KG1 (cell line): ENCODE measurements at regions not wholly inside any gene's neighbourhood (a gene's known extent, or its start where the extent isn't known, plus 50 kb on each side); places are given as distances from the start of the nearest gene placed in this dataset.

Experiments
- DNase-seq: peaks from one replicate; lab custom pipeline; 2025; lab: John Stamatoyannopoulos, UW

DNA sequence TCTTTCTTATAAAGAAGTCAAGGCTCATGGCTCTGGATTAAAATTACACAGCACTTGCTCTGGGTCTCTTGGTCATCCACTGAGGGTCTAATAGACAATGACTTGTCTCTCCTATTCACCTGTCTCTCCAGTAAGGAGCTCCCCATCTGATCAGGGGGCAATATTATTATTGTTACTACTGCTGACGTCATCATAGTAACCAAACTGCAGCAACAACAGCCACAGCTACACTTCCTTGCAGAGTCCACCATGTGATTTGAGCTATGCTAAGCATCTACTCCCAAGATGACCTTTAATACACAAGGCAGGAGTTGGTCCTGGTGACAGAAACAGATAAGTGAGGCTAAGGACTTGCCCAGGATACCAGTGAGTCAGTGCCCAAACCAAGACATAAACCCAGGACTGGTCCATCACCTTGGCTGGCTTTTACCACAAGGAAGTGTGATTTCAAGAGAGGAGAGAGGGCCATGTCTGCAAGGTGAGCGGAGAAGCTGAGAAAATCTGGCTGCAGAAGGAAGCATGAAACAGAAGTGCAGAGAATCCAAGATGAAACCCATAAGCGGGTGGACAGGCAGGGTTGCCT, 602.5 kb downstream of the PTPRU start:
- no peak for DNase-seq

DNA sequence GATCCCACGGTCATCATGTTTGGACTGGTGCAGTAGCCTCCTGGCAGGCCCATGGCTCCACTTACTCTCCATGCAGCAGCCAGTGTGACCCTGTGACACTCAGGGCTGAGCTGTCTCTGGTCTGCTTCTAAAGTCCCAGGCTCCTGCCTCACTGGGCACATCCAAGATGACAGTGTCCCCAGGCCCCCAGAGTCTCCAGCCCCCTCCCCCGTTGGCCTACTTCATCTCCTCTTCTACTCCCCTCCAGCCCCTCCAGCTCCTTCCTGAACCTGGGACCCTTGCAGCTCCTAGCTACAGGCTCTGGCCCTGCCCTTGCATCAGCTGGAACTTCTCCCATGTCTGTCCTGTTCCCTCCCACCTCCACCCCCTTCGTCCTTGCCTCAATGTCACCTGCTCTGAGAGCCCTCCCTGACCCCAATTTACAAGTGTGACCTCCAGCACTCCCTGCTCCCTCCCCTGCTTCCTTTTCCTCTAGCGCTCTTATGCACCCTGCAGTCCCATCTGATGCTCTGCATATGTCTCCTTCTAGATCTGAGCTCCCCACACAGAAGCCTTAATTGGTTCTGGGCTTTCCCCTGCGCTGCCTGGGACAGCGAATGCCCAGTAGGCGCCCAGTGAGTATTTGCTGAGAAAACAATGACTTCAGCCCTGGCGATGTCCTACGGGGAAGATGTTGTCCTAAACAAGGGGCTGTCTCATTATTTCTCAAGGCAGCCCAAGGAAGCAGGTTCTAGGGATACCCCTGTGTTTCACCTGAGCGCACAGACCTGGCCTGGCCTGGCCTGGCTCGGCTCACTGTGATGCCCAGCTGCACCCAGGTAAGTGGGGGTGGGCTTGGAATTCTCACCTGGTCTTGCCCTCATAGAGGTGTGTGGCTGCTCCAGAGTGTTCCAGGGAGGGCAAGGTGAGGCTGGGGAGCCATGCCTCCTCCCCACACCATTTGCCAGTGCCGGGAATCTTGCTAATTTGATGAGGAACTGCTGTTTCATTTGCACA, 600.6 kb downstream of the PTPRU start:
- no peak for DNase-seq

DNA sequence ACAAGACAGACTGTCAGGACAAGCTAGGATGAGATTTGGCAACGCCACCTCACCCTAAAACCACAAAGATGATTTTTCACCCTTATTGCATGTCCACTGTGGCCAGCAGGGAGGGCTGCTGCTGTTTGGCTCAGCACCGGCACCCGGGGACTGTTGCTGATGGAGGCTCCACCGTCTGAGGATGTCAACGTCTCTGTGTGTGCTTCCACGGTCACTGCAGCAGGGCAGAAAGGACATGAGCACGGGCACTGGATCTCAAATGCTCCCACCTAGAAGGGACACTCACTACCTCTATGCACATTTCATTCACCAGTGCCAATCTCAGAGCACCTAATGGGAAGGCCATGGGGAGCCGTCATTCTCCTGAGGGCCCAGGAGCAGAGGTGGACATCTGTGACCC, 599.6 kb downstream of the PTPRU start:
- no peak for DNase-seq

DNA sequence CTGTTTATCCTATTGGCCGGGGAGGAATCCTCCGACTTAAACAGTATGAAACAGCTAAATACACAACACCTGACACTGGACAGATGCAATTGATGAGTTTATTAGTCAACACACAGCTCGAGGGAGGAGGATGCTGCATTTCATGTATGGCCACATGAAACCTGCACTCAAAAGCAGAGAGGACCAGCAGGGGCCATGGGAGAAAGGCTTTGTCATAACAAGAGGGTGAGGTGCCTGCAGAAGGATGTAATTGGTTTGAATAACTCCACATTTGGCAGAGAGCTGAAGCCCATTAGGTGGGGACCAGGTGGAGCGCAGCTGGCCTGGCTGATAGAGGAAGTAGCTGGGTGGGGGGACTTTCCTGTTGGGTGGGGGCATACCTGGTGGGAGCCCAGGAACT, 599.1 kb downstream of the PTPRU start:
- no peak for DNase-seq

DNA sequence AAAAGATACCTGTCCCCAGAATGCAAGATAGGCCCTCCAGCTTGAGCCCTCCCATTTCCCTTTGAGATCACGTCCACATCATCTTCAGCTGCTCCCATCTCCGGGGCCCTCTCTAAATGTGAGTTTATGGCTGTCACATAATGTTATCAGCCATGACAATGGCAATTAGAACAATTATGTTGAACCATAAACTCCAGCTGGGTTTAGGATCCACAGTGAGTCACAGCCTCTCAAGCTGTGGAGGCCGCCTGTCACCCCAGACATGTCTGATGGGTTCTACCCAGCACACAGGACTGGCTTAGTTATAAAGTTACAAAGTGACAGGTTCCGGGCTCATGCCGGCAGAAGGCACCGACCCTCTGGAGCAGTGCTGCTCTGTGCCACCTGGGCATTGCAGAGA, 597.3 kb downstream of the PTPRU start:
- no peak for DNase-seq

DNA sequence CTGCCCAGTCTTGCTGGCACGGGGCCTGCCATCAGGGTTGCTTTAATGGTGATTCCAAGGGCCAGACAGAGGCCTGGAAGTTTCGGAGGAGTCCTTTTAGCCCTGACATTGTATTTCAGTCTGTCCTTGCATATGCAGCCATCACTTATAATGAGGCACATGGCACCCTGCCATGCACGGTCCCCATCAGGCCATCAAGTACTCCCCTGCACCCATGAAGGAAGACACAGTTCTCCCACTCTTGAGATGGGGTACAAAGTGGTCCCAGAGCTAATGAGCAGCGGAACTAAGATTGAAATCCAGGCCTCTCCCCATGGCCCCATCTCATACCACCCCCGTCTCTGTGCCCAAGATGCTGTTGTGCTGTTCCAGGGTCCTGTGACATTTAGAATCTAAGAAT, 596.6 kb downstream of the PTPRU start:
- no peak for DNase-seq

DNA sequence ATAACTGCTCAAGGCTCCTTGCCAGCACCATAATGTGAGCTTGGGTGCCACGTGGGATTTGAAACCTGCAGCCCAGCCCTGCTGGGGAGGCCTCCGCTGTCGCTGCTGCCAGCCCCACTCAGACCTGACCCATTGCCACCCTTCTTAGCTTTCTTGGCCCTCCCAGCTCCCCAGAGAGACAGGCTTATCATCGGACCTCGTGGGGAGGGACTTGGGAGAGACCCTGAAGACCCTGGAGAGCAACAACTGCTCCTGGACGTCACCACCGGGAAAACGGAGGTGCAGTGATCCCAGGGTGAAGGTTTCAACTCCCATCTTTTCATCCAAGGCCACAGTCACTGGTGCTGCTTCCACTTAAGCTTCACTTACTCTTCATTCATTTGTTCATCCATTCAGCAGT, 596.1 kb downstream of the PTPRU start:
- no peak for DNase-seq

DNA sequence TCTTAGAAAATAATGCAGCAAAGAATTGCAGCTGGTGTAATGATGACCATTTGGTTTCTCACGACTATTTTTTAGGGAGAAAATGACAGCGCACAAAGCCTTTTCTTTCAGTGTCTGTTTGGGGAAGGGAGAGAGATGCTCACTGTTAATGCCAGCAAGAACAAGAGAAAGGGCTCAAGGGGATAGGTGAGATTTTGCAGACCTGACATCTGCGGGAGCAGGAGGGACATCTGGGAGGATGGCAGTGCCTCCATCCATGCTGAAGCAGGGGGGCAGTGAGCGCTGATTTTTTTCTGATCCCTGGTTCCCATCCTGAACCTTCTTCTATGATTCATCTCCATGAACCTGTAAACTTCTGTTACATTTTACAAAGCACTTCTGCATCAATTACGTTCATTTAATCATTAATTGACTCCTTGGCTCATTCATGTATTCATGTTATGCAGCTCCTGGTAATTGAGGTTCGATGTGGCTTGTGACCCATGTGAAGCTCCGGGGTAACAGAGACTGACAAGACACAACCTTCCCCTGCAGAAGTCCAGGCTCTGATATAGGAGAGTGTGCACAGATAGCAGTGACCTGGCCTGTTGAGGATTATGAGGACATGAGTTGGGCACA, 595.3 kb downstream of the PTPRU start:
- no peak for DNase-seq

DNA sequence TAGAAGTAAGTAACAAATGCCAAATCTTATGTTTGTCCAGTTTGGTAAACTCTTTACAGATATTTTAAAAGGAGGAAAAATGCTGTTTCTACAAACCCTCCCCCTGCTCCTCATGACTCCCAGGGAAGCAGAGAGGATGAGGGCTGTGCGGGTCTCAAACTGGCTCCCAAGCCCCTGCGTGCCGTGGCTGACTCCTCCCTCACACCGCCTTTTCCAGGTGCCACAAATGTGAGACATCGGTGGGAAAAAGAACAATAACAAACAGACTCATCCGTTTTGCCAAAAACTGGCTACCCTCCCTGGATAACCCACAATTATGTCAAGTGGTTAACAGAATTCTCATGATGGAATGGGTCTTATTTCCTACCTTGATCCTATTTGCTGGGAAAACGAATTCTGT, 594.6 kb downstream of the PTPRU start:
- no peak for DNase-seq

DNA sequence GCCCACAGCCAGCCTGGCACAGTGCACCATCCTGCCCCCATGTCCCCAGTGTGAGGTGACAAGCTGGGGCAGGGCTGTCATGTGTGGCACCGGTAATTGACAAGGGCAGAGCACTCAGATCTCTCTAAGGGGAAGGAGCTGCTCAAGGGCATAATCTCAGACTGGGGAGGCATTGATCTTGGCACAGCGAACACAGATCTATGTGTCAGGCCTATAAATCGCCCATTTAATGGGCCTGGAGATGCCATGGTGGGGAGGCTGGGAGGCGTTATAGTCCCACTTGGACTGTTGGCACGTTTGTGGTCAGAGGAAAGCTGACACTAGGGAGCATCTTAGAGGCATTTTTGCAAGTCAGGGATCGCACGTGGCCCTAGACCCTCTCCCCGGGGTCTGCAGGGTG, 594.1 kb downstream of the PTPRU start:
- no peak for DNase-seq

DNA sequence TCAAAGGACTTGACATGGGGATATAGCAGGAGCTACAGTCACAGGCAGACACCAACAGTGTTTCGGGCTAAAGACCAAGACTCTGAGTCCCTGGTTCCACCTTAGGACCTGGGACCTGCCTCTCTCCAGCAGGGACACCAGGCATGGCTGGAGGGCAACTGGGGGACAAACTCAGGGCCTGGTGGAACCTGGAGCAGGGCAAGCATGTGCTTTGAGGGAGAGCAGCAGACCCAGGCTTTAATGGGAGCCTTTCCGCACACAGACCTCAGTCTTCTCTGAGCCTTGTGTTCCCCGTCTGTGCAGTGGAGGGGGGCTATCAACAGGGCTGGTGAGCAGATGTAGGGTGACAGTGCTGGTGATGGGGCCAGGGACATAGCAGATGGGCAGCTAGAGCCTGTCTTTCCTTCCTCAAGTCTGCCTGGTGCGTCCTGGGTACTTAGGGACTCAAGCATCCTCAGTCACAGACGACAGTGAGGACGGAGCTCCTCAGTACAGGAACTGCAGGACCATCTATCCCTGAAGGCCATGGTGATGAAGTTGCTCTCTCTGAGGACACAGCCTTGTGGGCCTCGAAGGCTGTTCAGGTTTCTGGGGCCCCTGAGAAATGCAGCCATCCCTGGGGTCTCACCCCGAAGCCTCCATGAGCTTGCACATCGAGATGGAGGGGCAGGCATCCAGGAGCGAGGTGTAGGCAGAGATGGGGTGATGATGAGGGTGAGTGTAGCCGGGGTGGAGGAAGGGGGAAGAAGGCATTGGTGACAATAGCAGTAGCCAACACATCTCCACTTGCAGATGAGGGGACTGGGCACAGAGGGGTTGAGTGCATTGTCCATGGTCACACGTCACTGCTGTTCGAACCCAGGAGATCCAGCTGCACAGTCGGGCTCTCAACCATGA, 593.4 kb downstream of the PTPRU start:
- no peak for DNase-seq

DNA sequence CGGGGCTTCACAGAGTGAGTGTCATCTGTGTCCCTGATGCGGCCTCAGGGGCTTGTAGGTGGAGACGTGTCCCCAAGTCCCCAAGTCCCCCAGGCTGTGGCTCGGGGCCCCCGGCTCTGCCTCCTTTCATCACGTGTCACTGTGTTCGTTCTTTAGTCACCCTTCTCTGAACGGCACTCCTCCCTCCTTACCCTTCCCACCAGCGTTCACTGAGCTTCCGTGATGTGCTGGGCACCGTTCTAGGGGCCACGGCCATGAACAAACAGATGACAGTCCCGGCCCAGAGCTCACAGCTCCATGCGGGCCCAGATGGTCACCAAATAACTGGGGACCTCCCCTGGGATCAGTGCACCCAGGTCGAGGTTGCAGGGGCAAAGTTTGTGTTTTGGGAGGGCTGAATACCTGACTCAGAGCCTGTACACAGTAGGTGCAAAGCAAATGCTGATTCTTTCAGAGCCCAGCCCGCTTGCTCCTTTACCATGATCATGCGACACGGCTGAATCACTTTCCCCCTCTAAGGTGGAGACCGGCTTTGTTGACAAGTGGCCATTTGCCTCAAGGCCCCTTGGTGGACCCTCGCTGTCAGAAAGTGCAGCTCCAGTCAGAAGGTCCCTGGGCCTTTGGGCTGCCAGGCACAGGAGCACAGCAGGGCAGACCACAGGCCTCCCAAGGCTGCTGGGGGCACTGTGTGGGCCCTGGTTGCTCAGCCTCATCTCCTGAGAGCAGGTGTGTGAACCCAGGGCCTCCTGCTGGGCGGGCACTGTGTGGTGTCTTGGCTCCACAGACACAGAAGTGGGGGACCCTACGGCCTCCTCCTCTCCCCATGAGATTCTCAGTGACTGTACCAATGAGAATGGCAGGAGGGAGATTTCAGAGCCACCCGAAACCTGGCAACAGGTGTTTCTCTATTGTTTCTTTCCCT, 592.5 kb downstream of the PTPRU start:
- no peak for DNase-seq

DNA sequence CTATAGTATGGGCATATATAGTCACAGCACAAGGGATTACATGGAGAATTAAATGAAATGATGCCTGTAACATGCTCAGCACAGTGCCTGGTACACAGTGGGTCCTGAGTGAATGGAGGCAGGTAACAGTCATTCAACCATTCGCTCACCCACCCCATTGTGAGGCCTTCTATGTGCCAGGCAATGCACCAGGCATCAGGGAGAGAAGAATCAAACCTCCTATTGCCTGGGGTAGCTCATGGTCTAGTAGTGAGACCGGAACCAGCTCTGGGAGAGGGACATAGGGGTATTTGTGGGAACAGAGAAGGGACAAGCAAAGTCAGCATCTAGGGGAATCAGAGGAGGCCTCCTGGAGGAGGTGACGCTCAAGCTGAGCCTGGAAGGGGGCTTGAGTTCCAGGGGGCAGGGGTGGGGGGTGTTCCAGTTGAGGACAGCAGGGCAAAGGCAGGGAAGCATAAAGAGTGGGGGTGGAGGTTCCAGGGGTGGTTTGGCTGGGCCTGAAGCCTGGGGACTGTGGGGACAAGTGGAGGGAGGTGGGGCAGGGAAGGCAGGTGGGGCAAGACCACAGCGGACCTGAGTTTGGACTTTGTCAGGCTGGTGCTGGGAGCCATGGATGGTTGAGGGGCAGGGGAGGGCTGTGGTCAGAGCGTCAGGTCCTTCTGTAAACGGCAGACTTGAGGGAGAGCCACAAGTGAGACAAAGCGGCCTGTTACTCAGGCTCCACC, 591.6 kb downstream of the PTPRU start:
- DNase-seq, result no peak

DNA sequence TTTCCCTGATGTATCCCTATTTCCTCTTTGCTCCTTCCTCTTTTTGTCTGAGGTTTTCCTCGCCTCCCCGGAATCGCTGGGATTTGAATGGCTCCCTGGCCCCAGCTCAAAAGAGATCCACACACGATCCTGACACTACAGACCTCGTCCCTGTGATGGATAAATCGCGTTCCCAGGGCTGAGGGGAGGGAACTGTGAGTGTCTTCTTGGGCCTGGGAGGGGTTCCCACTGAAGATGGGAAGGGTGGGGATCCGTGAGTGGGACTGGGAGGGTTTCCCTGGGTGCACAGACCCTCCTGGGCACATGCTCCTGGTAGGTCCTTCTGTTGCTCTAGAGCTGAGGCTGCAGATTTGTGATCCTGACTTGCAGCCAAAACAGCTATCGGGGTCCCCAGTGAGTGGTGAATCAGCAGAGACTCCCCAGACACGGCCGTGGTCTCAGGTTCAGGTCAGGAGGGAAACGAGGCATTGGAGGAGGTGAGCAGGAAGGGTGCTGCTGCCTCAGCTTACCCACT, 591.0 kb downstream of the PTPRU start:
- DNase-seq, result no peak

DNA sequence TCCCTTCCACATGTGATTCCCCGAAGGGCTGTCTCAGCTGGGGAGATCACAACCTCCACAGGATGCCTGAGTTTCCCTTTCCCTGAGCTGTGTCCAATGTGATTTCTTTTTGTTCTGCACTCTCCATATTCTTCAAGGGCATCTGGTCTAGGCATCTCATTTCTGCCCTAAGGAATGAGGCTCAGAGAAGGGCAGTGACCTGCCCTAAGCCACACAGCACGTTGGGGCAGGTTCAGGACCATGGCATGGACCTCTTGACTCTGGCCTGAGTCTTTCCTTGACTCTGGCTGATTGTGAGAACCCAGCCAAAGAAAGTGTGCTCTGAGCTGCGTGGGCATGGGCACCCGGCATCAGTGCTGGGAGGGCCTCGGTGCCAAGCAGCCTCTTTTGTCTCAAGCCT, 590.3 kb downstream of the PTPRU start:
- DNase-seq, result no peak

DNA sequence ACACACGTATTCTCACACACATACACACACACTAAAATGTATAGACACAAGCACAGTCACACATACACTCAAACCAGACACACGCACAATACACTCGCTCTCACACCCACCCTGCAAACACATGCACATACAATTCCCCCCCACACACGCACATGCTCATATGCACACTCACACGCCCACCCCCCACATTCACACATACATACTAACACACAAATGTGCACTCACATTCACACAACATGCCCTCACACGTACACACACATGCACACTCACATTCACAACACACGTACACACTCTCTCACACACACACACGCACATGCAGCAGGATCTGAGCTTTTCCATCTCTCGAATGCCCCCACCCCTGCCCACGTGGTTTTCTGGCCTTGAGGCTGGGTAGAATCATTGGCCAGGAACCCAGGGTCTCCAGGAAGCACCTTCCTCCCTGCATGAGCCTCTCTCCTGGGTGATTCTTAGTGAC, 589.7 kb downstream of the PTPRU start:
- DNase-seq, result no peak

DNA sequence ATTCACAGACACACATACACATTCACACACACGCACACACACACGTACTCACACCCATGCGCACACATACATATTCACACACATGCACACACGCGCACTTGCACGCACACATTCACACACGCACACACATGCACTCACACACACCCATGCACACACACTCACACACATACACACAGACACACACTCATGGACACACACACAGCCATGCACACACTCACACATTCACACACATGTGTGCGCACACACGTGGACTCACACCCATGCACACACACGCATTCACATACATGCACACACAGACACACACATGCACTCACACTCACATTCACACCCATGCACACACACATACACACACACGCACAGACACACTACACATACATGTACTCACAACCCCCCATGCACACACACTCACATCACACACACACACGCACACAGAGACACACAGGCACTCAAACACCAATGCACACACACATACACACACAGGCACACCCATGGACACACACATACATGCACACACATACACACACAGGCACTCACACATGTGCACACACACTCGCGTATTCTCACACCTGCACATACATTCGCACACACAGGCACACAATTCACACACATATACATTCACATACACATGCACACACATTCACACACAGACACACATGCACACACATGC, 589.1 kb downstream of the PTPRU start:
- no peak for DNase-seq

DNA sequence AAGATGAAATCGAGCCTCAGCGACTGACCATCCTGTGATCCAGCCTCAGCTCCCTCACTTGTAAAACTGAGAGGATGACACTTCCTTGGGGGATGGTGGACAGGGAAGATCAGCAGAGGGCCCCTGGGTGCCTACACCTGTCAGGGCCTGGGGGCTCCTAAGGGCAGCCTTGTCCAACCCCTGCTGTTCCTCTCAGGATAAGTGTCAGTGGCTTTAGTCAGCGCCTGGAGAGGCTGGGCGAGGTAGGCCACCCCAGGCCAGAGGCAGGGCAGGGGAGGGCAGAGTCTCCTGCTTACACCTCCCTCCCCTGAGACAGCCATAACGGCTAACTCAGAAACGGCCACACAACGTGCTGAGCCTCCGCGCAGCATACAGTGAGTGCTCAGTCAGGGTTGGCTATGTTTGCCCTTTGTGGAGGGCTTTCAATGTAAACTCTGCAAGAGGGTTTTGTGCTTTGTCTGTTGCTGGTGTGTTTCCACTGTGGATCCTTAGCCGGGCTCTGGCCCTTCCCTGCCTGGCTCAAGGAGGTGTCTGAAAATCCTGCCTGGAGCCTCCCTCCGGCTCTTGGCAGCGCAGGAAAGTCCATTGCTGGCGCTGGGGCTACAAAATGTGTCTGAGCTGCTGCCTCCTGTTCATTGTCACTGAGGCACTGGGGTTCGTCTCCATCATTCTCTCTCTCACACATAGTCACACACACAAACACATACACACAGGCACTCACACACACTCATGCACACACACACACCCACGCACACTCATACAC, 588.4 kb downstream of the PTPRU start:
- no peak for DNase-seq

DNA sequence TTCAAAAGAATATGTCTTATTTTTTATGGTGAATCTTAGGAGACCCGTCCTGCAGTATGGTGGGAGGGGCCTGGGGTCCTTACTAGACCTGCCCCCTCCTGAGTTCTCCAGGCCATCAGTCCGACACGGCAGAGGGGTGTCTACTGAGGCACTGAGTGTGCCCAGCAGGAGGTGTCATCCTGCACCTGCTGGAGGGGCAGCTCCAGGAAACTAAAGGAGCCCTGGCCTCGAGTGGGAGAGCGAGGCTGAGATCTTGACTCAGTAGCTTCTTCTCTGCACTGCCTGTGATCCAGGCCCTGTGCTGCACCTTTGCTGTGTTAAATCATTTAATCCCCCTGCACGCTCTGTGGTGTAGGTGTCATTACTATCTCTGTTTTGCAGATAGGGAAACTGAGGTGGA, 587.7 kb downstream of the PTPRU start:
- DNase-seq, result no peak
